ENCODE measurements at regions not wholly inside any gene's neighbourhood (a gene's known extent, or its start where the extent isn't known, plus 50 kb on each side); places are given as distances from the start of the nearest gene placed in this dataset.

DNA sequence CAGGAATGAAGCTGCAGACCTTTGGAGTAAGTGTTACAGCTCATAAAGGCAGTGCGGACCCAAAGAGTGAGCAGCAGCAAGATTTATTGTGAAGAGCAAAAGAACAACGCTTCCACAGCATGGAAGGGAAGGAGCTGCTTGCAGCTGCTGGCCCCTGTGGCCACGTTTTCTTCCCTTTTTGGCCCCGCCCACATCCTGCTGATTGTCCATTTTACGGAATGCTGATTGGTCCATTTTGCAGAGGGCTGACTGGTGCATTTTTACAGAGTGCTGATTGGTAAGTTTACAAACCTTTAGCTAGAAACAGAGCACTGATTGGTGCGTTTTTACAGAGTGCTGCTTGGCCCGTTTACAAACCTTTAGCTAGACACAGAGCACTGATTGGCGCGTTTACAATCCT lies 841.5 kb downstream of the CDH11 start:
- no peak for TF ChIP-seq POLR2A (IDR thresholded peaks at IDR 0.05)
- TF ChIP-seq, protein P1, sequence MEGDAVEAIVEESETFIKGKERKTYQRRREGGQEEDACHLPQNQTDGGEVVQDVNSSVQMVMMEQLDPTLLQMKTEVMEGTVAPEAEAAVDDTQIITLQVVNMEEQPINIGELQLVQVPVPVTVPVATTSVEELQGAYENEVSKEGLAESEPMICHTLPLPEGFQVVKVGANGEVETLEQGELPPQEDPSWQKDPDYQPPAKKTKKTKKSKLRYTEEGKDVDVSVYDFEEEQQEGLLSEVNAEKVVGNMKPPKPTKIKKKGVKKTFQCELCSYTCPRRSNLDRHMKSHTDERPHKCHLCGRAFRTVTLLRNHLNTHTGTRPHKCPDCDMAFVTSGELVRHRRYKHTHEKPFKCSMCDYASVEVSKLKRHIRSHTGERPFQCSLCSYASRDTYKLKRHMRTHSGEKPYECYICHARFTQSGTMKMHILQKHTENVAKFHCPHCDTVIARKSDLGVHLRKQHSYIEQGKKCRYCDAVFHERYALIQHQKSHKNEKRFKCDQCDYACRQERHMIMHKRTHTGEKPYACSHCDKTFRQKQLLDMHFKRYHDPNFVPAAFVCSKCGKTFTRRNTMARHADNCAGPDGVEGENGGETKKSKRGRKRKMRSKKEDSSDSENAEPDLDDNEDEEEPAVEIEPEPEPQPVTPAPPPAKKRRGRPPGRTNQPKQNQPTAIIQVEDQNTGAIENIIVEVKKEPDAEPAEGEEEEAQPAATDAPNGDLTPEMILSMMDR (IDR thresholded peaks at IDR 0.05): no peak
- peak overlapping the region in 1 of 2 donors; percentile 45 for H3K4me3 ChIP-seq
- WGBS, 2 donors: 52 to 75% methylated on average over 9 of the region's 9 CpGs
- H3K9me3 ChIP-seq: no peaks in the 10 kb centered on the region
- H3K36me3 ChIP-seq (ENCODE audit: low read depth, missing control alignments): no peaks in the 10 kb centered on the region
- DNase-seq: peak; percentile 74
- H3K4me1 ChIP-seq: no peaks in the 10 kb centered on the region
- H3K27ac ChIP-seq: no peak overlapping the region
- intact Hi-C loops (cut with DNase I; ENCODE audit: low total_unique reads): no loop called here
- no peaks in the 10 kb centered on the region for H3K27me3 ChIP-seq

DNA sequence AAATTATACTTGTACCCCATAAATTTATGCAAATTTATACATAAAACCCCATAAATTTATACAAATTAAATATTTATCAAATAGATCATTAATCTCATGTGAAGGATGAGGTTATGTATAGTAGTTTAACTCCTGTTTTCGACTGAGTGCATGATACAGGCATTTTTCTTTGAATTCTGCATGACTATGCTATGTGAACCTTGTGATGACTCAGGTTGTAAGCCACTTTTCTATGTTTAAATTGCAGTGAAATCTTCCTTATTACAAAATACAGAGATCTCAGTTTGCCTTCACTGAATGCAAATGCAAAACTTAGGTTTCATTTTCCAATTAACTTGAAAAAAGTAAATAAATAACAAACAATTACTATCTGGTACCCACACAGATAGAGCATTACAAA lies 843.7 kb downstream of the CDH11 start:
- DNase-seq: no peak
- H3K27me3 ChIP-seq: no peaks in the 10 kb centered on the region
- H3K27ac ChIP-seq: no peak overlapping the region
- no peak for TF ChIP-seq POLR2A (IDR thresholded peaks at IDR 0.05)
- TF ChIP-seq, protein P1 (IDR thresholded peaks at IDR 0.05): no peak
- H3K4me1 ChIP-seq: no peaks in the 10 kb centered on the region
- 91 to 92% methylated on average over 1 of the region's 1 CpG for WGBS, 2 donors
- H3K9me3 ChIP-seq: no peaks in the 10 kb centered on the region
- no peaks in the 10 kb centered on the region for H3K36me3 ChIP-seq (ENCODE audit: low read depth, missing control alignments)
- H3K4me3 ChIP-seq: no peak overlapping the region
- intact Hi-C loops (cut with DNase I; ENCODE audit: low total_unique reads): no loop called here

DNA sequence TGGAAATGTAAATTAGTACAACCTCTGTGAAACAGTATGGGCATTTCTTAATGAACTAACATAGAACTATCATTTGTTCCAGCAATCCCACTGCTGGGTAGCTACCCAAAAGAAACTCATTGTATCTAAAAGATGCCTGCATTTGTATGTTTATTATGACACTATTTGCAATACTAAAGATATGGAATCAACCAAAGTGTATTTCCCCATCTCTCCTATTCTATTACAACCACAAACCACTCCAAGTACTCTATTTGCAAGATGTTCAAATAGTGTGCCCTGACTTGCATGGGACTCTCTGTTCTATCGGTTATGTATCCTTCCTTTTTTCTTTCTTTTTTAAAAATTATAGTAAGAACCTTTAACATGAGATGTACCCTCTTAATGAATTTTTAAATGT lies 845.2 kb downstream of the CDH11 start:
- DNase-seq: no peak
- Histone ChIP-seq H3K36me3 (ENCODE audit: low read depth, missing control alignments) (no peaks in the 10 kb centered on the region), H3K9me3 (no peaks in the 10 kb centered on the region), H3K4me3 (no peak overlapping the region), H3K4me1 (no peaks in the 10 kb centered on the region), H3K27me3 (no peaks in the 10 kb centered on the region), H3K27ac (no peak overlapping the region)
- intact Hi-C loops (cut with DNase I; ENCODE audit: low total_unique reads): no loop called here
- WGBS, 2 donors: 85 to 89% methylated on average over 1 of the region's 1 CpG
- TF ChIP-seq, protein P1 (IDR thresholded peaks at IDR 0.05): no peak
- no peak for TF ChIP-seq POLR2A (IDR thresholded peaks at IDR 0.05)

DNA sequence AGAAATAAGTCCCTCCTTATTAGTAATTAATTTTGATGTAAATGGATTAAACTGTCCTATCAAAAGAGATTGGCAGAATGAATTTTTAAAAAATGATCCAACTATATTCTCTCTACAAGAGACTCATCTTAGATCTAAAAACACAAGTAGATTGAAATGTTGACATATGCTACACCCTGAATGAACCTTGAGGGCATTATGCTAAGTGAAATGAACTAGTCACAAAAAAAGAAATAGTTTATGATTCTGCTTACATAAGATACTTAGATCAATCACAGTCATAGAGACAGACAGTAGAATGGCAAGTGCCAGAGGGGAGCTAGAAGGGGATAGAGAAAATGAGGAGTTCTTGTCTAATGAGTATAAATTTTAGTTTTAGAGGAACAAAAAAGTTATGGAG lies 849.8 kb downstream of the CDH11 start:
- intact Hi-C loops (cut with DNase I; ENCODE audit: low total_unique reads): no loop called here

DNA sequence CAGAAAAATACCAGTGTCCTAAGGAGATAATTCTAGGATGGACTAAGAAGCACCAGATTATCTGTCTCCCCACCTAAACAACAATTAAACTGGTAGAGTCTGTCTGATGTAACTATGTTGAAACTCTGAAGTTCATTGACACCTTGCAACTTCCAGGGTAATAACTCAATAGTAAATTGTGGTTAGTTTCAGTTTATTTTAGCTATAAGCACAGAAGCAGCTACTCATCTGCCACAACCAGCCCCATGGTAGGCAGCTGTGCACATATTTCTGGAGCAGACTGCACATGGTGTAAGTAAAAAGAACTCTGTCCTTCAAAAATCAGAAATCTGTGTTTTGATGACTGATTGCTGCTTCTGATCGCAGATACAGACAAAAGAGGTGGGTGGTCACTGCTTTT lies 852.1 kb downstream of the CDH11 start:
- WGBS, 2 donors: 81 to 89% methylated on average over 1 of the region's 1 CpG
- Histone ChIP-seq H3K36me3 (ENCODE audit: low read depth, missing control alignments) (no peaks in the 10 kb centered on the region), H3K27ac (no peak overlapping the region), H3K4me1 (no peaks in the 10 kb centered on the region), H3K27me3 (no peaks in the 10 kb centered on the region), H3K4me3 (no peak overlapping the region), H3K9me3 (no peaks in the 10 kb centered on the region)
- intact Hi-C loops (cut with DNase I; ENCODE audit: low total_unique reads): no loop called here
- no peak for TF ChIP-seq POLR2A (IDR thresholded peaks at IDR 0.05)
- TF ChIP-seq, protein P1 (IDR thresholded peaks at IDR 0.05): no peak
- no peak for DNase-seq

More for the DNA sequence above, 849.8 kb downstream of the CDH11 start:
- Histone ChIP-seq H3K36me3 (ENCODE audit: low read depth, missing control alignments) (no peaks in the 10 kb centered on the region), H3K4me1 (no peaks in the 10 kb centered on the region), H3K9me3 (no peaks in the 10 kb centered on the region), H3K27me3 (no peaks in the 10 kb centered on the region), H3K27ac (no peak overlapping the region), H3K4me3 (no peak overlapping the region)
- TF ChIP-seq, protein P1 (IDR thresholded peaks at IDR 0.05): no peak
- no peak for TF ChIP-seq POLR2A (IDR thresholded peaks at IDR 0.05)
- DNase-seq: no peak

Measured in testis (tissue), 2 donors.